ENCODE measurements at regions not wholly inside any gene's neighbourhood (a gene's known extent, or its start where the extent isn't known, plus 50 kb on each side); places are given as distances from the start of the nearest gene placed in this dataset.

GRCh38 chr12:18975933-18976332 lies 153.6 kb upstream of the PLEKHA5 start:
- no peak overlapping the region for H3K27ac ChIP-seq
- TF ChIP-seq CTCF (IDR thresholded peaks at IDR 0.05) (no peak), POLR2AphosphoS5 (IDR thresholded peaks at IDR 0.05) (no peak), EP300 (IDR thresholded peaks at IDR 0.05) (no peak), POLR2A (IDR thresholded peaks at IDR 0.05) (no peak)
- H3K4me1 ChIP-seq, result no peaks in the 10 kb centered on the region
- DNase-seq, result no peak
- intact Hi-C loops (cut with DNase I; ENCODE audit: low total_unique reads), result no loop called here
- H3K4me3 ChIP-seq, result no peak overlapping the region
- peaks cover 0 to 3% (median 0%) of the 10 kb centered on the region in 4 donors for H3K9me3 ChIP-seq
- no peaks in the 10 kb centered on the region for H3K36me3 ChIP-seq
- no peaks in the 10 kb centered on the region for H3K27me3 ChIP-seq
- WGBS, 5 donors, result 57 to 77% (median 69%) methylated on average over 3 of the region's 3 CpGs

- Histone ChIP-seq H3K9me3 (peaks cover 0 to 8% (median 0%) of the 10 kb centered on the region in 4 donors), H3K4me3 (no peak overlapping the region), H3K27ac (no peak overlapping the region), H3K27me3 (no peaks in the 10 kb centered on the region), H3K4me1 (no peaks in the 10 kb centered on the region), H3K36me3 (no peaks in the 10 kb centered on the region)
- intact Hi-C loops (cut with DNase I; ENCODE audit: low total_unique reads), result no loop called here
- no peak for TF ChIP-seq EP300 (IDR thresholded peaks at IDR 0.05)
- TF ChIP-seq POLR2AphosphoS5 (IDR thresholded peaks at IDR 0.05), result no peak
- TF ChIP-seq POLR2A (IDR thresholded peaks at IDR 0.05), result no peak
- no peak for TF ChIP-seq CTCF (IDR thresholded peaks at IDR 0.05)
- DNase-seq, result no peak
- 86 to 93% (median 91%) methylated on average over 5 of the region's 5 CpGs for WGBS, 5 donors
Measured at GRCh38 chr12:18979401-18980126, 150.0 kb upstream of the PLEKHA5 start.

- no peak for DNase-seq
- intact Hi-C loops (cut with DNase I; ENCODE audit: low total_unique reads), result no loop called here
Measured at GRCh38 chr12:18981732-18982131, 147.8 kb upstream of the PLEKHA5 start.

GRCh38 chr12:18982226-18982949 lies 147.1 kb upstream of the PLEKHA5 start:
- no peaks in the 10 kb centered on the region for H3K36me3 ChIP-seq
- DNase-seq, result no peak
- H3K4me1 ChIP-seq, result no peaks in the 10 kb centered on the region
- no peak overlapping the region for H3K4me3 ChIP-seq
- WGBS, 5 donors, result 82 to 90% (median 87%) methylated on average over 9 of the region's 9 CpGs
- no peaks in the 10 kb centered on the region for H3K27me3 ChIP-seq
- H3K27ac ChIP-seq, result no peak overlapping the region
- peaks cover 0 to 4% (median 0%) of the 10 kb centered on the region in 4 donors for H3K9me3 ChIP-seq
- TF ChIP-seq CTCF (IDR thresholded peaks at IDR 0.05), result no peak
- no peak for TF ChIP-seq POLR2AphosphoS5 (IDR thresholded peaks at IDR 0.05)
- TF ChIP-seq POLR2A (IDR thresholded peaks at IDR 0.05), result no peak
- TF ChIP-seq EP300 (IDR thresholded peaks at IDR 0.05), result no peak
- intact Hi-C loops (cut with DNase I; ENCODE audit: low total_unique reads), result no loop called here

More at GRCh38 chr12:18981732-18982131, 147.8 kb upstream of the PLEKHA5 start:
- no peaks in the 10 kb centered on the region for H3K27me3 ChIP-seq
- H3K27ac ChIP-seq, result no peak overlapping the region
- TF ChIP-seq POLR2A (IDR thresholded peaks at IDR 0.05) (no peak), POLR2AphosphoS5 (IDR thresholded peaks at IDR 0.05) (no peak), EP300 (IDR thresholded peaks at IDR 0.05) (no peak), CTCF (IDR thresholded peaks at IDR 0.05) (no peak)
- no peaks in the 10 kb centered on the region for H3K36me3 ChIP-seq
- peaks cover 0 to 4% (median 0%) of the 10 kb centered on the region in 4 donors for H3K9me3 ChIP-seq
- no peaks in the 10 kb centered on the region for H3K4me1 ChIP-seq
- H3K4me3 ChIP-seq, result no peak overlapping the region

Measured in stomach (tissue), 8 donors.